Heart left ventricle (tissue), 16 donors: ENCODE measurements at regions not wholly inside any gene's neighbourhood (a gene's known extent, or its start where the extent isn't known, plus 50 kb on each side); places are given as distances from the start of the nearest gene placed in this dataset.

ENCODE experiments used
- ATAC-seq, 4 donors: fragments of 200-7000 bp; cut with Tn5 transposase; one replicate each; pipeline ENCODE4 v1.9.1; 2020 to 2022; ENCODE audit warnings: moderate library complexity in 4 of 4, mild to moderate bottlenecking in 3 of 4, moderate number of reproducible peaks in 1 of 4
- DNase-seq, 5 donors: peaks; one replicate each; pipeline ENCODE4 v3.0.0-alpha.2; 2020
- H3K27ac ChIP-seq, 12 donors: fragments of 200-600 bp; sonication (generic) in 4 of 12; one replicate each; pipeline versions ENCODE4 v1.5.0 to v1.8.0; 2016 to 2022; ENCODE audit warnings: mild to moderate bottlenecking in 2 of 12
- H3K27me3 ChIP-seq, 9 donors: fragments of 200-600 bp; sonication (generic) in 2 of 9; one replicate each; pipeline versions ENCODE4 v1.5.1 to v1.8.0; 2016 to 2022; ENCODE audit warnings: mild to moderate bottlenecking in 3 of 9
- H3K36me3 ChIP-seq, 9 donors: fragments of 200-600 bp; sonication (generic) in 2 of 9; one replicate each; pipeline versions ENCODE4 v1.5.0 to v1.8.0; 2018 to 2022; ENCODE audit warnings: mild to moderate bottlenecking in 2 of 9
- H3K4me1 ChIP-seq, 12 donors: fragments of 200-600 bp; sonication (generic) in 4 of 12; one replicate each; pipeline versions ENCODE4 v1.5.0 to v1.8.0; 2016 to 2022; ENCODE audit warnings: mild to moderate bottlenecking in 3 of 12
- H3K4me3 ChIP-seq, 12 donors: fragments of 200-600 bp; sonication (generic) in 4 of 12; one replicate each; pipeline versions ENCODE4 v1.5.0 to v1.8.0; 2017 to 2022; ENCODE audit warnings: mild to moderate bottlenecking in 9 of 12, moderate library complexity in 4 of 12
- H3K9me3 ChIP-seq, 12 donors: fragments of 200-600 bp; sonication (generic) in 4 of 12; one replicate each; pipeline versions ENCODE4 v1.5.0 to v1.8.0; 2016 to 2022; ENCODE audit warnings: mild to moderate bottlenecking in 1 of 12
- CTCF ChIP-seq, 12 donors: fragments of 200-600 bp; sonication (generic) in 4 of 12; IDR thresholded peaks; one replicate each; pipeline versions ENCODE4 v1.5.0 to v1.8.0; 2018 to 2022; ENCODE audit warnings: antibody characterized with exemption in 12 of 12, mild to moderate bottlenecking in 5 of 12
- POLR2A ChIP-seq, 2 donors: fragments of 450-650 bp; IDR thresholded peaks; one replicate each; pipeline ENCODE4 v1.6.1; 2017; ENCODE audit warnings: antibody characterized with exemption in 2 of 2, mild to moderate bottlenecking in 2 of 2, moderate library complexity in 2 of 2
- WGBS, 4 donors: extraction: QIAGEN DNeasy Blood & Tissue Kit in 2 of 4; methylation state at CpG; one replicate each; pipeline versions ENCODE4 v1.1.5 to v1.1.7; 2013 to 2018; 5-methylcytosine and 5-hydroxymethylcytosine counted together
- intact Hi-C, 10 donors: fragments of 100-400 bp; cut with DNase I; formaldehyde crosslinking; loops; one replicate each; pipeline versions ENCODE4 v1.11.1 to v1.14.2; 2022
- donor health status: ischemic (EF 13 %, LVEDD 7.1; RV severe dilation, severe dysfunction).
- donor health status: healthy with polysubstance abuse.
- donor health status: DM: no; HTN: yes; CAD: no.
- donor health status: DM: no; HTN: no; CAD: no.
- donor health status: ischemic (EF 25% LVEDD 6.9; RV normal size, moderate dysfunction).
- donor health status: ischemic (EF 25% LVEDD 5.7; RV mildly dilated, moderate dysfunction).
- donor health status: healthy.
- donor health status: DM: yes; HTN: yes; CAD: no.
- donor health status: ischemic (EF 35%, LVEDD 5.7; RV mildly dilated, moderate dysfunction).
- donor health status: nonischemic (EF 11% LVEDD 7.7; RV severe dilation, severe dysfunction).
- donor health status: DM: yes; HTN: yes; CAD: no.
- donor health status: PGD.
- donor health status: ischemic (EF 29% LVEDD 5.4; RV normal size, mild dysfunction).
- donor health status: nonischemic (EF 23%, LVEDD 6.1; RV moderate dilation, normal function).

- TF ChIP-seq CTCF (IDR thresholded peaks at IDR 0.05) (no peak), POLR2A (IDR thresholded peaks at IDR 0.05) (no peak)
- H3K36me3 ChIP-seq = no peaks in the 10 kb centered on the region
- no peak overlapping the region for H3K4me3 ChIP-seq
- no peaks in the 10 kb centered on the region for H3K27me3 ChIP-seq
- ATAC-seq (no peak), DNase-seq (no peak)
- 75 to 90% (median 84%) methylated on average over 3 of the region's 3 CpGs for WGBS, 4 donors
- intact Hi-C loops = no loop called here
- H3K4me1 ChIP-seq = peaks cover 0 to 15% (median 0%) of the 10 kb centered on the region in 12 donors
- H3K9me3 ChIP-seq = peaks cover 0 to 3% (median 0%) of the 10 kb centered on the region in 12 donors
- H3K27ac ChIP-seq = no peak overlapping the region
Measured at GRCh38 chr1:79104617-79105016, 98.1 kb upstream of the ADGRL4 start.

GRCh38 chr1:79100385-79100784 lies 93.9 kb upstream of the ADGRL4 start:
- no peaks in the 10 kb centered on the region for H3K36me3 ChIP-seq
- H3K27me3 ChIP-seq = no peaks in the 10 kb centered on the region
- H3K27ac ChIP-seq = no peak overlapping the region
- DNase-seq (no peak), ATAC-seq (no peak)
- intact Hi-C loops = no loop called here
- H3K4me3 ChIP-seq = no peak overlapping the region
- H3K9me3 ChIP-seq = peaks cover 0 to 3% (median 0%) of the 10 kb centered on the region in 12 donors
- H3K4me1 ChIP-seq = peaks cover 0 to 6% (median 0%) of the 10 kb centered on the region in 12 donors
- TF ChIP-seq CTCF (IDR thresholded peaks at IDR 0.05) (no peak), POLR2A (IDR thresholded peaks at IDR 0.05) (no peak)
- 87 to 89% (median 87%) methylated on average over 7 of the region's 7 CpGs for WGBS, 4 donors

GRCh38 chr1:79090985-79091384 lies 84.5 kb upstream of the ADGRL4 start:
- intact Hi-C loops = no loop called here
- no peak overlapping the region for H3K4me3 ChIP-seq
- H3K36me3 ChIP-seq = no peaks in the 10 kb centered on the region
- no peaks in the 10 kb centered on the region for H3K4me1 ChIP-seq
- H3K27ac ChIP-seq = no peak overlapping the region
- H3K27me3 ChIP-seq = no peaks in the 10 kb centered on the region
- ATAC-seq (no peak), DNase-seq (no peak)
- H3K9me3 ChIP-seq = no peaks in the 10 kb centered on the region
- TF ChIP-seq CTCF (IDR thresholded peaks at IDR 0.05) = no peak
- no peak for TF ChIP-seq POLR2A (IDR thresholded peaks at IDR 0.05)

- WGBS, 4 donors = 77 to 82% (median 81%) methylated on average over 2 of the region's 2 CpGs
Measured at GRCh38 chr1:79089946-79090345, 83.4 kb upstream of the ADGRL4 start.

More at GRCh38 chr1:79089946-79090345, 83.4 kb upstream of the ADGRL4 start:
- intact Hi-C loops = loop anchor here in 2 of 10 donors (10.0 kb wide), 2 partner anchors 65 to 85 kb away; partner anchors contain the start of gene ADGRL4 (in 1 of the 2)
- Histone ChIP-seq H3K27ac (no peak overlapping the region), H3K4me3 (no peak overlapping the region), H3K4me1 (no peaks in the 10 kb centered on the region), H3K9me3 (no peaks in the 10 kb centered on the region), H3K36me3 (no peaks in the 10 kb centered on the region), H3K27me3 (no peaks in the 10 kb centered on the region)
- TF ChIP-seq CTCF (IDR thresholded peaks at IDR 0.05) (no peak), POLR2A (IDR thresholded peaks at IDR 0.05) (no peak)
- DNase-seq = no peak
- ATAC-seq = no peak
